Endodermal cell (in vitro differentiated cells): ENCODE measurements at regions not wholly inside any gene's neighbourhood (a gene's known extent, or its start where the extent isn't known, plus 50 kb on each side); places are given as distances from the start of the nearest gene placed in this dataset.
"Not testable (repeated sequence)": the region's sequence is repeated elsewhere in the genome, so short reads cannot be mapped to it uniquely, and the experiment has no call there.

Experiments used
- DNase-seq: peaks from one replicate; pipeline ENCODE4 v3.0.0-alpha.2; 2017
- H3K27ac ChIP-seq: 2 replicates; pipeline ENCODE4 v1.5.1; 2013; ENCODE audit warnings: mild to moderate bottlenecking, low read depth, low read length, moderate library complexity
- H3K27me3 ChIP-seq: 2 replicates; pipeline ENCODE4 v1.6.1; 2013; ENCODE audit warnings: mild to moderate bottlenecking, low read length, moderate library complexity; ENCODE audit not compliant: insufficient read depth, control insufficient read depth, poor library complexity, severe bottlenecking
- H3K36me3 ChIP-seq: 2 replicates; pipeline ENCODE4 v1.7.0; 2013; ENCODE audit warnings: mild to moderate bottlenecking, low read length, moderate library complexity; ENCODE audit not compliant: control insufficient read depth, insufficient read depth
- H3K4me1 ChIP-seq: one replicate; pipeline ENCODE4 v1.7.0; 2013; ENCODE audit warnings: low read length; ENCODE audit not compliant: control insufficient read depth, insufficient read depth
- H3K4me3 ChIP-seq: 2 replicates; pipeline ENCODE4 v1.5.1; 2013; ENCODE audit warnings: mild to moderate bottlenecking, low read length, moderate library complexity
- H3K9ac ChIP-seq: 2 replicates; pipeline ENCODE4 v1.6.1; 2013; ENCODE audit warnings: mild to moderate bottlenecking, low read length, moderate library complexity; ENCODE audit not compliant: poor library complexity, severe bottlenecking; ENCODE audit errors: extremely low read depth
- H3K9me3 ChIP-seq: 2 replicates; pipeline ENCODE4 v1.6.1; 2013; ENCODE audit warnings: mild to moderate bottlenecking, low read length, moderate library complexity; ENCODE audit not compliant: control insufficient read depth
- H3K27ac Mint-ChIP-seq: 2 replicates; pipeline ENCODE4 v1.8.0; 2020; ENCODE audit warnings: mixed read lengths
- H3K27me3 Mint-ChIP-seq: 2 replicates; pipeline ENCODE4 v1.8.0; 2021; ENCODE audit warnings: mild to moderate bottlenecking, mixed read lengths; ENCODE audit not compliant: insufficient read depth
- H3K36me3 Mint-ChIP-seq: 2 replicates; pipeline ENCODE4 v1.8.0; 2020; ENCODE audit warnings: low read depth, mixed read lengths
- H3K4me1 Mint-ChIP-seq: 2 replicates; pipeline ENCODE4 v1.8.0; 2020; ENCODE audit warnings: mixed read lengths
- H3K4me3 Mint-ChIP-seq: 2 replicates; pipeline ENCODE4 v1.8.0; 2020; ENCODE audit warnings: mild to moderate bottlenecking, moderate library complexity, mixed read lengths
- H3K9me3 Mint-ChIP-seq: 2 replicates; pipeline ENCODE4 v1.8.0; 2020; ENCODE audit warnings: mild to moderate bottlenecking, mixed read lengths
- WGBS, 2 experiments: methylation state at CpG; one replicate each; pipeline versions ENCODE4 v1.1.5 to v1.1.7; 2013; ENCODE audit warnings: missing lambda C conversion rate in 2 of 2, mixed read lengths in 1 of 2; ENCODE audit not compliant: insufficient coverage in 1 of 2, insufficient read length in 1 of 2; 5-methylcytosine and 5-hydroxymethylcytosine counted together

DNA sequence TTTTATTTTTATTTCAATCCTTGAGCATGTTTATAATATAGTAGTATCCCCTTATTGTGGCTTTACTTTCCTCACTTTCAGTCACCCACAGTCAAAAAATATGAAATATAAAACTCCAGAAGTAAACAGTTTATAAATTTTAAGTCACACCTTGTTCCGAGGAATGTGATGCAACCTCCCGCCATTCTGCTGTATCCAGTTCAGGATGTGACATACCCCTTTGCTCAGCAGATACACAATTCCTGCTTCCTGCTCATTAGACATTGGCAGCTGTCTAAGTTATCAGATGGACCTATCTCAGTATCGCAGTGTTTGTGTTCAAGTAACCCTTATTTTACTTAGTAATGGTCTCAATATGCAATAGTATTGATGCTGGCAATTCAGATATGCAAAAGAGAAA, 144.5 kb downstream of the POTEG start:
- not testable (repeated sequence) for H3K27ac Mint-ChIP-seq, H3K27me3 ChIP-seq, H3K4me1 Mint-ChIP-seq, H3K36me3 Mint-ChIP-seq, H3K4me3 Mint-ChIP-seq, H3K27ac ChIP-seq, H3K4me3 ChIP-seq, H3K9ac ChIP-seq, H3K9me3 ChIP-seq, H3K36me3 ChIP-seq, H3K9me3 Mint-ChIP-seq, H3K27me3 Mint-ChIP-seq, DNase-seq, H3K4me1 ChIP-seq
- WGBS, 2 experiments, result 89% methylated on average over 2 of the region's 3 CpGs; no CpG with 5 or more reads in 1 of the 2 experiments

DNA sequence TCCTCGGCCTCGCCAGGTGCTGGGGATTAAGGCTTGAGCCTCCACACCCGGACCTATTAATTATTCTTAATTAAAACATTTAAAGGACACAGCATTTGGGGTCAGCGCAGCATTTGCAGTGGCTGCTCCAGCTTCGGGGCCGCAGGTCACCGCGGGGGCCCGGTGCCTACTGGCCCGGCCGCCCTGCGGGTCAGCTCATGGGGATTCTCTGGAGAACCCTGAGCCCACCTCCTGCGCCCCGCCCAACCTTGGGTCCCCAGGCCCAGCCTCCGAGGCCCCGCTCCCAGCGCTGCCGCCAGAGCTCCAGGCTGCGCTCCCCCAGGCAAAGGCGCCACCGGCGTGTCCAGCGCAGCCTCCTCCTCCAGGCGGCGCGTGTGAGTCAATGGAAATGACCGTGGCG, 133.9 kb downstream of the POTEG start:
- H3K36me3 ChIP-seq, H3K27ac ChIP-seq, H3K4me1 ChIP-seq, H3K9me3 Mint-ChIP-seq, H3K27me3 ChIP-seq, H3K4me3 ChIP-seq, H3K36me3 Mint-ChIP-seq, H3K4me1 Mint-ChIP-seq, H3K27me3 Mint-ChIP-seq, H3K4me3 Mint-ChIP-seq, H3K9ac ChIP-seq, H3K27ac Mint-ChIP-seq, H3K9me3 ChIP-seq, DNase-seq: not testable (repeated sequence)
- WGBS, 2 experiments, result no CpG with 5 or more reads among the region's 28 CpGs

DNA sequence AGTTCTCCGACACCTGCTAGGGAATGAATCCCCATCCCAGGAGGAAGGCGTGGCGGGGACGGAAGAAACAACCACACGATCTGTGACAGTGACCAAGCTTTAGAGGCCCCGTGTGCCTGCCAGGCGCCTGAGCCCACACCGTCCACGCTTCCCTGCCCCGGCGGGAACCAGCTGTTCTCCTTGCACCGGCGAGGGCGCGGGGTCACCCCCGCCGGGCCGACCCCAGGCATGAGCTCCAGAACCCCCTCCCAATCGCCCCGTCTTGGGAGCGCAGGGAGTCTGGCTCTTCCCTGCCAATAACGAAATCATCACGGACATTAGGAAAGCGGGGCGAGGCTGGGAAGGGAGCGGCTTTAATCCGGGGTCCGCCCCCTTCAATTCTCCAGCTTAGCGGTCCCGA, 133.3 kb downstream of the POTEG start:
- DNase-seq, H3K27me3 Mint-ChIP-seq, H3K4me3 ChIP-seq, H3K36me3 ChIP-seq, H3K27ac Mint-ChIP-seq, H3K36me3 Mint-ChIP-seq, H3K4me1 Mint-ChIP-seq, H3K4me3 Mint-ChIP-seq, H3K9me3 ChIP-seq, H3K9me3 Mint-ChIP-seq, H3K4me1 ChIP-seq, H3K27me3 ChIP-seq, H3K27ac ChIP-seq, H3K9ac ChIP-seq: not testable (repeated sequence)
- 87% methylated on average over 13 of the region's 30 CpGs; no CpG with 5 or more reads in 1 of the 2 experiments for WGBS, 2 experiments

DNA sequence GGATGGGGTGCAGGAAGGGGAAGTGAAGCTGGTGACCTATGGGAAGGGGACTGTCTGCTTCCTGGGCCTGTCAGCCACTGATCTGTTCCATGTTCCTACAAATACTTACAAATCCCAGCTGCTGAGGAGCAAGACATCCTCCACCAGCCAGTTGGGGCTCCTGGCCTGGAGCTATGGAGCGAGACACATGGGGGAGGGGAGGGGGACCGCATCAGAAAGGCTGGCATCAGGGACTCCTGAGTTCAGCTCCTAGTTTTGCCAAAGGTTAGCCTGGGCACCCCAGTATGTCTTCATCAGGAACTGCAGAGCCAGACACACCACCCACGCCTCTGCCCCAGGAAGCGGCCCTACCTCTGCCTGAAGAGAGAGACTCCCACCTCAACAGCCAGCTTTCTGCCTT, 130.3 kb downstream of the POTEG start:
- not testable (repeated sequence) for H3K4me3 ChIP-seq, H3K9ac ChIP-seq, H3K4me1 Mint-ChIP-seq, H3K27ac ChIP-seq, H3K36me3 ChIP-seq, H3K9me3 ChIP-seq, H3K4me3 Mint-ChIP-seq, H3K36me3 Mint-ChIP-seq, H3K27ac Mint-ChIP-seq, H3K27me3 ChIP-seq, H3K27me3 Mint-ChIP-seq, H3K4me1 ChIP-seq, H3K9me3 Mint-ChIP-seq, DNase-seq
- WGBS, 2 experiments, result 80% methylated on average over 2 of the region's 4 CpGs; no CpG with 5 or more reads in 1 of the 2 experiments

DNA sequence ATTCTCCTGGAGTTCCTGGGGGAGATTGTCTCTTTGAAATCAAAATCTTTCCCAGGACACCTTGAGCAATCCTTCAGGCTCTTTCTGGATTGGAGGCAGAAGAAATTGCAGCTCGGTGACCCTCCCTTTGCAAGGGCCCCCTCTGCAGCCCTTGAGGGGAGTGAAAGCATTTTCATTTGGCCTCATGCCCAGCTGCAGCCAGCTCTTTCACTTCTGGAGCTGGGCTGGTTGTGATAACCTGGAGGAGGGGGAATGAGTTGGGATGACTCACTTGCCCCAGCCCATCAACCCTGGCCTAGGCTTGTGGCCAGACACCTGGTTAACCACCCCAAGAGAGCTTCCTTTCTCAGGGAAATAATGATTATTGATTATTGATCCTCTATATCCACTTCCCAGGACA, 129.7 kb downstream of the POTEG start:
- not testable (repeated sequence) for DNase-seq, H3K9ac ChIP-seq, H3K4me1 ChIP-seq, H3K9me3 ChIP-seq, H3K36me3 ChIP-seq, H3K36me3 Mint-ChIP-seq, H3K27ac Mint-ChIP-seq, H3K4me1 Mint-ChIP-seq, H3K4me3 Mint-ChIP-seq, H3K27me3 Mint-ChIP-seq, H3K4me3 ChIP-seq, H3K27ac ChIP-seq, H3K9me3 Mint-ChIP-seq, H3K27me3 ChIP-seq
- no CpG with 5 or more reads among the region's 1 CpG for WGBS, 2 experiments

DNA sequence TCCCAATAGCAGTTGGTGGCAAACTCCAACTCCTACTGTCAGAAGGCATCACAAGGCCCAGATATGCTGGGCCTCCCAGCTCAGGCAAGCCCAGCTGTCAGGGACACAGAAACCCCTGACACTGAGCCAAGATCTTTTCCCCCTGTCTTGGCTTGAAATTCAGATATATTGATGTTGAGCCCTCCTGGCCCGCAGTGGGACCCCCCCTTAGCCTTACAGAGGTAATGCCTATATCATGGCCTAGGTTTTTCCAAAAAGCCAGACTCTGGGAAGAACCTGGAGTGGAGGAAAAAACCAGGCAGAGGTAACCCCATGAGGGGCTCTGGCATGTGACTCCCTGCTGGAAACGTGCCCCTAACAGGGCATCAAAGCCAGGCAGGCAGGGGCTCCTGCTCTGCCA, 129.2 kb downstream of the POTEG start:
- not testable (repeated sequence) for H3K9me3 Mint-ChIP-seq, H3K4me1 Mint-ChIP-seq, H3K27ac Mint-ChIP-seq, H3K4me3 Mint-ChIP-seq, H3K27ac ChIP-seq, DNase-seq, H3K4me1 ChIP-seq, H3K36me3 ChIP-seq, H3K27me3 Mint-ChIP-seq, H3K36me3 Mint-ChIP-seq, H3K9ac ChIP-seq, H3K27me3 ChIP-seq, H3K4me3 ChIP-seq, H3K9me3 ChIP-seq
- WGBS, 2 experiments, result no CpG with 5 or more reads among the region's 2 CpGs

DNA sequence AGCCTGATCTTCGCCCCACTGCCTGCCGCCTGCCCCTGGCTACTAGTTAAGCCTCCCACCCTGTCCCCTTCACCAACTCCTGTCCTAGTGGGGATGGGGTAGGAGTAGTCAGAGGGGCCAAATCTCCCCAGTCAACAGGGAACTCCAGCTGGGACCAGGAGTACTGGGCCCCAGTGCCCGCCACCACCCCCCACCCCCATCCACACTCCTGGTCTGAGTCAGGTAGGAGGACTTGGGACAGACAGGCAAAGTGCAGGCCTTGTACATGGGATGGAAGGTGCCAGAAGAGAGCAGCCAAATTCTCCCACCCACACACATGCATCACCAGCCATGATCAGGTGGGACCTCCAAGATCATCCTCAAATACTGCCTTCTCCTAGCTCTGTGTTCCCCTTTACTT, 128.4 kb downstream of the POTEG start:
- not testable (repeated sequence) for H3K9ac ChIP-seq, H3K4me3 Mint-ChIP-seq, H3K4me1 ChIP-seq, H3K4me1 Mint-ChIP-seq, H3K36me3 ChIP-seq, H3K4me3 ChIP-seq, H3K27ac Mint-ChIP-seq, H3K36me3 Mint-ChIP-seq, H3K9me3 Mint-ChIP-seq, H3K27me3 Mint-ChIP-seq, H3K27ac ChIP-seq, DNase-seq, H3K27me3 ChIP-seq, H3K9me3 ChIP-seq
- WGBS, 2 experiments, result no CpG with 5 or more reads among the region's 3 CpGs
